ENCODE measurements at regions not wholly inside any gene's neighbourhood (a gene's known extent, or its start where the extent isn't known, plus 50 kb on each side); places are given as distances from the start of the nearest gene placed in this dataset.

DNA sequence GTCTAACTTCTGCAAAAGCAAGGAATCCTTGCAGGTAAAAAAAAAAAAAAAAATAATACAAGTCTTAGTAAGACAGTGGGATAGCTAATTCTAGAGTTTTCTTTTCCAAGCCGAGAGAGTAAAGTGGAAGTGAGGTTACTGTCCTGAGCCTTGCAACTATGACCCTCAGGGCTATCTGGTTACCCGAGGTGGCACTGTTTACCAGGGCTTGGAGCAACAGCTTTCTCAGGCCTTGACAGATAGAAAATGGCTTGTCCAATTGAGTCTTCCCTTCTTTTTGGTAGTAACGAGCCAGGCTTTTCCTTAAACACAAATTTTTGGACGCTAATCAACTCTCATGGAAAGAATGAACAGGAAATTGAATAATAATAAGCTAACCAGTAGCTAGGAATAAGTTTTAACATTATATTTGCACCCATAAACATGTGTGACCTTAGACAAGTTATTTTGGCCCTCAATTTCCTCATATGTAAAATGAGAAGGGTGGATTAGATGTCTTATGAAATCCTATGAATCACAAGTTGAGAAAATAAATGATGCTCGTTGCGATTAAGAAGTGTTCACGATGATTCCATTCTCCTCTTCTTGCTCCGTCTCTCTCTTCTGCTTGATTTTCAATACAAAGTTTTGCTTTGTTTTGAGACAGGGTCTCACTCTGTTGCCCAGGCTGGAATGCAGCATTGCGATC, 236.9 kb upstream of the KBTBD8 start:
- Histone ChIP-seq H3K9ac (ENCODE audit: insufficient read length) (no peak overlapping the region), H3K27ac (no peak overlapping the region), H3K4me3 (no peak overlapping the region), H3K9me3 (ENCODE audit: low read depth, low read length) (no peaks in the 10 kb centered on the region), H3K36me3 (ENCODE audit: insufficient read depth, low read length) (no peaks in the 10 kb centered on the region)
- no peak for TF ChIP-seq FOXP2 (optimal IDR thresholded peaks at IDR 0.05; ENCODE audit: control extremely low read depth, extremely low read length, insufficient read depth)
- no peak for TF ChIP-seq POLR2AphosphoS5 (IDR thresholded peaks at IDR 0.05; ENCODE audit: borderline replicate concordance, low read depth, low read length)
- no peak for TF ChIP-seq EZH2 (IDR thresholded peaks at IDR 0.05)
- no peak for DNase-seq (ENCODE audit: low read depth, low spot score)

DNA sequence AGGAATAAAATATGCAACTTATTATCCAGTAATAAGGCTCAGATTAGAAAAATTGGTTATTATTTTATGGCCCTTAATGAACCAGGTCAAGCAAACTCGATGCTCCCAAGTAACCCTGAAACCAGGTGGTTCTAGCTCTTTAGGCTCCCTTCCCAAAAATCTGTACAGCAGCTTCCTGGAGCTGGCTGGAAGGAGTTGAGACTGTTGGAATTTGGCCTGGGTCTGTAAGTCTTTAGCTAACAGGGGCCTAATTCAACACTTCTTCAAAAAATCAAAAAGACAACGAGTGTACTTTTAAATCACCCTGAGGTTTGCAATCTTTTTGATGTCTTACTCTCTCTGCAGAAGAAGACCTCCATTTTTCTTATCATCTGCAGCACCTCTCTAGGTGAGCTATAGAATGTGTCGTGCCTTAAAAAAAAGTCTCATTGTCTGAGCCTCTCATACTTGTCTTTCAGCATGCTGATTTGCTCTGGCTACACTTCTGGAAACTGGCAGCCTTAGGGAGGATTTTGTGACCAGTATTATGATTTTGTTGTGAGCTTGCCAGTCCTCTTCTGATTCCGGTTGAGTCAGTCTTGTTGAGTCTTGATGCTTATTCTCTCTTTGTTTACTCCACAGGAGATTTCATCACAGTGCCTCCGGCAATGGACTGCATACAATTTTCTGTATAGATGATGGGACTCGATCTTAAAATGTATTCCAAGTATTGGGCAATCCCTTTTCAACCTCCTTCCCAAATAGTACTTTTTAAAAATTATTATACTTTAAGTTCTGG, 235.0 kb upstream of the KBTBD8 start:
- peak; percentile 47 for DNase-seq (ENCODE audit: low read depth, low spot score)
- no peak for TF ChIP-seq POLR2AphosphoS5 (IDR thresholded peaks at IDR 0.05; ENCODE audit: borderline replicate concordance, low read depth, low read length)
- Histone ChIP-seq H3K9me3 (ENCODE audit: low read depth, low read length) (no peaks in the 10 kb centered on the region), H3K4me3 (no peak overlapping the region), H3K27ac (peak overlapping the region; percentile 54; the same call in 1 of the 2 replicates), H3K9ac (ENCODE audit: insufficient read length) (no peak overlapping the region), H3K36me3 (ENCODE audit: insufficient read depth, low read length) (no peaks in the 10 kb centered on the region)

DNA sequence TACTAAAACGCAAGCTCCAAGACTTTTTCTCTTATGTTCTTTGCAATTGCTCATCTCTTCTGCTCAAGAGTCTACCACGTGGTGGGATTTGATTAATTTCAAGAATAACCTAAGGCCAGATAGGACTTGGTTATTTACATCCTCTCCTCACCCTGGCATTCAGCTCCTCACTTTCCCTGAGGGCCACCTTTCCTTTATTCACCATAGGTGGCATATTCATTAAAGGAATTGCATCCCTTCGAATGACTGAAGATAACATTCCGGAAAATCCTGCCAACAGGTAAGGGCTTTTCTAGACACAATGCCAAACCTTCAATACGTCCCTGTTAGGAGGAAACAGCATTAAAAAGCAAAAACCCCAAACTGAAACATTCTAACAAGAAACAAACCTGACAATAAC, 220.0 kb upstream of the KBTBD8 start:
- H3K27ac ChIP-seq: no peak overlapping the region
- H3K9me3 ChIP-seq (ENCODE audit: low read depth, low read length): no peaks in the 10 kb centered on the region
- no peak for TF ChIP-seq EZH2 (IDR thresholded peaks at IDR 0.05)
- no peak for TF ChIP-seq POLR2AphosphoS5 (IDR thresholded peaks at IDR 0.05; ENCODE audit: borderline replicate concordance, low read depth, low read length)
- TF ChIP-seq FOXP2 (optimal IDR thresholded peaks at IDR 0.05; ENCODE audit: control extremely low read depth, extremely low read length, insufficient read depth): no peak
- H3K9ac ChIP-seq (ENCODE audit: insufficient read length): no peak overlapping the region
- no peaks in the 10 kb centered on the region for H3K36me3 ChIP-seq (ENCODE audit: insufficient read depth, low read length)
- no peak overlapping the region for H3K4me3 ChIP-seq
- no peak for DNase-seq (ENCODE audit: low read depth, low spot score)

DNA sequence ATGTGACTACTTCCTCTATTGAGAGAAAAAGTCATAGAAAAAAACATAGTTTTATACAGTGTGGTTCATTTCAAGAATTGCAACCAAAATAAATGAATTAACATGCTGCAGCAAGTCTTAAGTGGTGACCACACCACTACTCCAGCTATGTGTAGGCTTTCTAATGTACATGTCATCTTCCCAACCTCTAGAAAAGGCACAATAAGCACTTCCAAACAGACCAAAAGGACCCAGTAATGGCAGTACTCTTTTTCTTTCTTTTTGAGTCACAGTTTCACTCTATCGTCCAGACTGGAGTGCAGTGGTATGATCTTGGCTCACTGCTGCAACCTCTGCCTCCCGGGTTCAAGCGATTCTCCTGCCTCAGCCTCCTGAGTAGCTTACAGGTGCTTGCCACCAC, 219.3 kb upstream of the KBTBD8 start:
- TF ChIP-seq FOXP2 (optimal IDR thresholded peaks at IDR 0.05; ENCODE audit: control extremely low read depth, extremely low read length, insufficient read depth) (no peak), POLR2AphosphoS5 (IDR thresholded peaks at IDR 0.05; ENCODE audit: borderline replicate concordance, low read depth, low read length) (no peak), EZH2 (IDR thresholded peaks at IDR 0.05) (no peak)
- no peak overlapping the region for H3K27ac ChIP-seq
- no peak overlapping the region for H3K4me3 ChIP-seq
- H3K9me3 ChIP-seq (ENCODE audit: low read depth, low read length): no peaks in the 10 kb centered on the region
- no peak for DNase-seq (ENCODE audit: low read depth, low spot score)
- H3K9ac ChIP-seq (ENCODE audit: insufficient read length): no peak overlapping the region
- no peaks in the 10 kb centered on the region for H3K36me3 ChIP-seq (ENCODE audit: insufficient read depth, low read length)

DNA sequence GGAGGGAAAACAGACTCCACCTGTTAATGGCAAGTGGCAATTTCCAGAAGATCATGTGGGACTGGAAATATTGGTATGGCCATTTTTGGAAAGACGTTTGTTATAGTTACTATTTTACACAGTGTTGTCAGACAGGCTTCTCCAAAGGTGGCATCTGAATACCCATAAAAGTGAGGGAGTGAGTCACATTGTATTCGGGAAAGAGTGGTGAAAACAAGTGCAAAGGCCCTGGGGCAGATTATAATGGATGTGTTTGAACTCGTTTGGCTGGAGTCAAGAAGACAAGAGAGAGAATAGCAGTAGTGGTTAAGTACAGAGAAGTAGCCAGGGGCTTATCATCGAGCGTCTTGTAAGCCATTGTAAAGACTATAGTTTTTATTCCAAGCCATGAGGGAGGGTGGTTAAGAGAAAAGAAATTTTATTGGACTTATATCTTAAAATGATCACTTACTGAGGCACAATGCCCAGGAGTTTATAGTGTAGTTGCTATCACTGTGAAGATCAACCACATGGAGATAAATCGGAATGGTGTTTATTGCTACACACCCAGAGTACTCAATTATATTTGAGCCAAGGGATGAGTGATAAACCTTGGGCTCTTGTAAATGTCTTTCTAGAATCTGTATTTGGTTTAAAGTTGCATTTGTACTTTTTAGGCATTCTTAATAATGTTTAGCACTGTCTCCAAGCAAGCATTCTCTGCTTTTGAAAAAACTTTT, 212.8 kb upstream of the KBTBD8 start:
- H3K27ac ChIP-seq: no peak overlapping the region
- no peaks in the 10 kb centered on the region for H3K9me3 ChIP-seq (ENCODE audit: low read depth, low read length)
- no peaks in the 10 kb centered on the region for H3K36me3 ChIP-seq (ENCODE audit: insufficient read depth, low read length)
- H3K9ac ChIP-seq (ENCODE audit: insufficient read length): no peak overlapping the region
- no peak for TF ChIP-seq FOXP2 (optimal IDR thresholded peaks at IDR 0.05; ENCODE audit: control extremely low read depth, extremely low read length, insufficient read depth)
- no peak for TF ChIP-seq POLR2AphosphoS5 (IDR thresholded peaks at IDR 0.05; ENCODE audit: borderline replicate concordance, low read depth, low read length)
- TF ChIP-seq EZH2 (IDR thresholded peaks at IDR 0.05): no peak
- DNase-seq (ENCODE audit: low read depth, low spot score): no peak
- no peak overlapping the region for H3K4me3 ChIP-seq

- no peaks in the 10 kb centered on the region for H3K9me3 ChIP-seq (ENCODE audit: low read depth, low read length)
- no peak overlapping the region for H3K4me3 ChIP-seq
- no peak overlapping the region for H3K27ac ChIP-seq
- no peak overlapping the region for H3K9ac ChIP-seq (ENCODE audit: insufficient read length)
- H3K36me3 ChIP-seq (ENCODE audit: insufficient read depth, low read length): no peaks in the 10 kb centered on the region
- no peak for TF ChIP-seq FOXP2 (optimal IDR thresholded peaks at IDR 0.05; ENCODE audit: control extremely low read depth, extremely low read length, insufficient read depth)
- no peak for DNase-seq (ENCODE audit: low read depth, low spot score)
Measured at GRCh38 chr3:66789580-66790237, 208.4 kb upstream of the KBTBD8 start.

DNA sequence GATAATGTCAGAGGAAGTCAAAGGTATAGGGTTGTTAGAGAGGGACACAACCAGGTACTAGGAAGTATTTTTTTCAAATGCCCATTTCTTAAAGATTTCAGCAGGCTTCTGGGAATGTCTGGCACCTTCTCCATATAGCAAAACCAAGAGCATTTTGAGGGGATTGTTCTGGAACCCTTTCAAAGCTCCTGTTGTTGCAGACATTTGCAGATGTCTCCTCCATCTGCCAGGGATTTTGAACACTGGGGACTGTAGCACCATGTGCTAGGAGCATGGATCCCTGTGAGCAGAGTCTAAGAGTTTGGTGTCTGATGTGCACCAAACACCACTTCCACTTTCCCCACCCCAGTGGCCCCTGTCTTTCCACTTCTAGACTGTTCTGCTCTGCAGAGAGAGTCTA, 206.0 kb upstream of the KBTBD8 start:
- DNase-seq (ENCODE audit: low read depth, low spot score): no peak
- TF ChIP-seq FOXP2 (optimal IDR thresholded peaks at IDR 0.05; ENCODE audit: control extremely low read depth, extremely low read length, insufficient read depth) (no peak), EZH2 (IDR thresholded peaks at IDR 0.05) (no peak), POLR2AphosphoS5 (IDR thresholded peaks at IDR 0.05; ENCODE audit: borderline replicate concordance, low read depth, low read length) (no peak)
- H3K9me3 ChIP-seq (ENCODE audit: low read depth, low read length): no peaks in the 10 kb centered on the region

GRCh38 chr3:66795365-66795764, 202.7 kb upstream of the KBTBD8 start:
- no peaks in the 10 kb centered on the region for H3K36me3 ChIP-seq (ENCODE audit: insufficient read depth, low read length)
- H3K9ac ChIP-seq (ENCODE audit: insufficient read length): no peak overlapping the region
- no peak for TF ChIP-seq FOXP2 (optimal IDR thresholded peaks at IDR 0.05; ENCODE audit: control extremely low read depth, extremely low read length, insufficient read depth)
- TF ChIP-seq EZH2 (IDR thresholded peaks at IDR 0.05): no peak
- TF ChIP-seq POLR2AphosphoS5 (IDR thresholded peaks at IDR 0.05; ENCODE audit: borderline replicate concordance, low read depth, low read length): no peak
- H3K4me3 ChIP-seq: no peak overlapping the region
- H3K27ac ChIP-seq: no peak overlapping the region
- DNase-seq (ENCODE audit: low read depth, low spot score): no peak
- H3K9me3 ChIP-seq (ENCODE audit: low read depth, low read length): no peaks in the 10 kb centered on the region

More for the DNA sequence above, 206.0 kb upstream of the KBTBD8 start:
- Histone ChIP-seq H3K9ac (ENCODE audit: insufficient read length) (no peak overlapping the region), H3K36me3 (ENCODE audit: insufficient read depth, low read length) (no peaks in the 10 kb centered on the region), H3K27ac (no peak overlapping the region), H3K4me3 (no peak overlapping the region)

Measured in SK-N-MC (cell line).